NCI-H1417 treated with DMSO at 0.1 percent for 48 hours (cell line): ENCODE measurements at regions not wholly inside any gene's neighbourhood (a gene's known extent, or its start where the extent isn't known, plus 50 kb on each side); places are given as distances from the start of the nearest gene placed in this dataset.

ENCODE experiments used
- DNase-seq: peaks from one replicate; lab custom pipeline; 2025; lab: John Stamatoyannopoulos, UW

- DNase-seq = peak; percentile 82
These were observed 56.4 kb downstream of the NEUROD6 start for GRCh38 chr7:31284106-31284505.

GRCh38 chr7:31271641-31272405 is 68.7 kb downstream of the NEUROD6 start:
- DNase-seq = no peak

DNA sequence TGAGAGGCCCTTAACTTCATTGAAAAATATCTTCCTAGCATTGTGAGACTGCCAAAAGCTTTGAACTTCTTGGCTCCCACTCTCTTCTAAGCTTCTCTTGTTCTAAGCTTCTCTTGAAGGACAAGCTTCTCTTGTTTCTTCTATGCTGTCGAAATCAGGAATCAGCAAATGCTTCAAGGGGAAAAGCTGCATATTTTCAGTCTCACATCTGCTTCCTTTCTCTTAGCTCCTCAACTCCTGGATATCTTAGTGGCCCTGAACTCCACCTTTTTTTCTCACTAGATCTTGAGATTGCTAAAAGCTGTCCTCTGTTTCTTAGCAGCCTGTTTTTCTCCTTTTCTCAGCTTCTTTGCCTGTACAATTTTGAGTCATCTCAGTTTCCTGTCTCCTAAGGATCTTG is 73.0 kb downstream of the NEUROD6 start:
- no peak for DNase-seq

DNA sequence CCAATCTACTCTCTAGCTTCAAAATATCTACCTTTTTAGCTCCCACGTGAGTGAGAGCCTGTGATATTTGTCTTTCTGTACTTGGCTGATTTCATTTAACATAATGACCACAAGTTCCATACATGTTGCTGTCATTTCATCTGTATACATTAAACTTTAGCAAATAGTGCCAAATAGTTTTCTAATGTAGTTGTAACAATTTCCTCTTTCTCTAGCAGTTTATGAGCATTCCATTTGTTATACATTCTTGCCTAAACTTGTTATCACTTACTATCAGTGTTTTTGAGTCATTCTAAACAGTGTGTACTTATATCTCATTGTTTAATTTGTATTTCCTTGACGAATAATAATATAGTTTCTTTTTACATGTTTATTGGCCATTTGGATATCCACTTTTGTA is 77.2 kb downstream of the NEUROD6 start:
- DNase-seq = no peak

GRCh38 chr7:31261341-31261740 is 79.2 kb downstream of the NEUROD6 start:
- no peak for DNase-seq

- DNase-seq = no peak
These were observed 79.7 kb downstream of the NEUROD6 start for GRCh38 chr7:31260851-31261250.

GRCh38 chr7:31258391-31258790 is 82.1 kb downstream of the NEUROD6 start:
- no peak for DNase-seq

- DNase-seq = no peak
These were observed 84.0 kb downstream of the NEUROD6 start for GRCh38 chr7:31256506-31256905.

GRCh38 chr7:31254926-31255325 is 85.6 kb downstream of the NEUROD6 start:
- no peak for DNase-seq

DNA sequence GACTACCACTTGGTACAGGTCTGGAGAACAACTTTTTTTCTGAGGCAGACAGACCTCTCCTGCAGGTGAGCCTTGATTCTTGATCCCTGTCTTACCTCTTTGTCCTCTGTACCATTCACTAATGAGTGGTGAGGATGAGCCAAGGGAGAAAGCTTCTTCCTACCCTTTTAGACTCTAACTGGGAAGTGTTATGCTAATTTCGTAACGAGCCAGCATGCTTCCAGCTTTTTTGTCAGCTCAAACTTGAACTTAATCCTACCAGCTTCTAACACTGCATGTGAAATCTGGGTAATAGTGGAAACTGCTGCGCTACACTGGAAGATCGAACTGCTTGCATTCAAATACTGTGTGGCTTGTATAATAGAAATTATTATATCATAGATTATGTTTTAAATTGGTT is 87.0 kb downstream of the NEUROD6 start:
- no peak for DNase-seq

GRCh38 chr7:31251441-31251840 is 89.1 kb downstream of the NEUROD6 start:
- no peak for DNase-seq

DNA sequence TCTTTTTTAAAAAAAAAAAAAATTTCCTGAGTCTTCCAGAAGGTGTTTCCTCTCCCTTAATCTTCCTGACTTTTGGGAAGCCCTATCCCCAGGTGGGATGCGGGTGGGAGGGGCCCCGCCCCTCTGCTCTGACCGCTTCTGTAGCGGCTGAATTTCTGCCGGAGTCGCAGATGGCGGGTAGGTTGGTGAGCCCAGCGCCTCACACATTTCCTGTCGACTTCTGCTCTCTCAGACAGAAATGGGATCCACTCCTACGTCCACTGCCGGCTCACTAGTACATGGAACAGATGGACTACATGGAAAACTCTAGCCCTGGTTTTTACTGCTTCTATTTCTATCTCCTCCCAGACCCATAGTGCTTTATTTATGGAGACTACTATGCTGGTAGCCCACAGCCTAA is 90.9 kb downstream of the NEUROD6 start:
- no peak for DNase-seq

GRCh38 chr7:31236868-31237267 is 103.7 kb downstream of the NEUROD6 start:
- no peak for DNase-seq

DNA sequence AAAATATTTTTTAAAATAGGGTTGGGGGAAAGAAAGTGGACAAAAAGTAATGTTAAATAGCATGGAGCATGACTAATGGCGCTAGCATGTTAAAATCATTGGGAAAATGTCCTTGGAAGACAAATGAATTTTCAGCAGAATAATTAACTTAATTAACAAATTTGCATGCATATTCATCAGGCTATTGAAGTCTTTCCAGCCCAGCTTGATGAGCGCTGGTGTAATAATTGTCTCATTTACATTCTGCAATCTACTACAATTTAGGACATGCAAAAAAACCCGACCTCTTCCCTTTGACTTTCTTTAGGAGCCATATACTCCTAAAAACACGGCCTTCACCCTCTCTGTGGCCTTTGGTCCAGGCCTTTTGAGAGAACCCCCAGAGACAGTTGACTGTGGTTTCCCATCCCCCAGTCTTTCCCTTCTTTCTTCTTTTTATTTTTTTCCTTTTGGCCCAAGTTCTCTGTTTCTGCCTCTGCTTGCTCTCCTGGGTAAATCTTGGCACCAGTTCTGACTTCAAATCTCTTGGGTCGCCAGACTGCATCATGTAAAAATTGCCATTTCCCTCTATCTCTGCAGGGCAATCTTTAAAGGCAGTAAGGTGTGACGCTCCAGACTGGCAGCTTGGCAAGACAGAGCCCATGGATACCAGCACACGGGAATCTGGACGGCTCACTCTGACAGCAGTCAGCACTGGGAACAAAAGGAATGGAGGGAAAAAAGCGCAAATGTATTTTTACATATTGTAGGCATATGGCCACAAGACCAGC is 105.5 kb downstream of the NEUROD6 start:
- no peak for DNase-seq

- DNase-seq = no peak
These were observed 111.6 kb downstream of the NEUROD6 start for GRCh38 chr7:31228957-31229356.

DNA sequence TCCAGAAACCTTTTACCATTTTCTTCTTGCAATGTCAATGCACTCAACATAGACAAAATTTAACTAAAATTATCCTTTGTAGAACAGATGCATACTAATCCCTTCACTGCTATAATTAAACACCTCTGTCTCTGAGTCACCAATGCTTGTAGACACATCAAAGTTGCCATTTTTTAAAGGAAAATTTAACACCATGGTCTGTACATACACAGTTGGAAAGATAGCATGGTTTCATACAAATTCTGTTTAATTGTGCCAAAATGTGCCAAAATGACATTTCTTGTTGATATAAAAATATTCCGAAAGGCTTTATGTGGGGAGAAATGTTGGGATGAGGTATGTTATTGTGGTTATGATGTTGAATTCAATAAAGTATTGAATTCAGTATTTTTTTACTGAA is 125.8 kb downstream of the NEUROD6 start:
- no peak for DNase-seq

DNA sequence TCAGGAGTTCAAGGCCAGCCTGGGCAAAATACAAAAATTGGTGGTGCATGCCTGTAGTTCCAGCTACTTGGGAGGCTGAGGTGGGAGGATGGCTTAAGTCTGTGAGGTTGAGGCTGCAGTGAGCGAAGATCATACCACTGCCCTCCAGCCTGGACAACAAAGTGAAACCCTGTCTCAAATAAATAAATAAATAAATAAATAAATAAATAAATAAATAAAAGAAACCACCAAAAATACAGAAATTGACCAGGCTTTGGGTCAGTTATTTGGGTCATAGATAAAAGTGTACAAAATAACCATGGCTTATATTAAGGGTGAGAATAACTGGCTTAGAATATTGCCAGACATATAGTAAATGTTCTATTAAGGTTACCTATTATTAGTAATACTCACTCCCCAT is 129.2 kb downstream of the NEUROD6 start:
- DNase-seq = no peak

DNA sequence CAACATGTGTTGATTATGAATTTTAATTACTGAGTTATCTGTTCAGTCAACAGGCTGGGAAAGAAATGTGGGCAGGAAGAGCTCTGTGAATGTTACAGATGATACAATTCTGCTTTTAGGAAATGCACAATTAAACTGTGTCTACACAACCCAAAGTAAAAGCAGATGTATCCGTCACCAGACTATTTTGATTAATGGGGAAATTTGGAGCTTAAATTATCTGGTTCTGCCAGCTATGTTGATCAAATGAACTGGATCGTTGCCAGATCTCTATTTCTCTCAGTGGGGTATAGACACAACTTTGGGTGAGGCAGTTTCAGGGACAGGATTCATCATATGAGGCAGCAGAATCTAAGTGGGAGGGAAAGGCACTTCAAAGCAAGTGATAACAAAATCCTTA is 136.5 kb downstream of the NEUROD6 start:
- DNase-seq = no peak

DNA sequence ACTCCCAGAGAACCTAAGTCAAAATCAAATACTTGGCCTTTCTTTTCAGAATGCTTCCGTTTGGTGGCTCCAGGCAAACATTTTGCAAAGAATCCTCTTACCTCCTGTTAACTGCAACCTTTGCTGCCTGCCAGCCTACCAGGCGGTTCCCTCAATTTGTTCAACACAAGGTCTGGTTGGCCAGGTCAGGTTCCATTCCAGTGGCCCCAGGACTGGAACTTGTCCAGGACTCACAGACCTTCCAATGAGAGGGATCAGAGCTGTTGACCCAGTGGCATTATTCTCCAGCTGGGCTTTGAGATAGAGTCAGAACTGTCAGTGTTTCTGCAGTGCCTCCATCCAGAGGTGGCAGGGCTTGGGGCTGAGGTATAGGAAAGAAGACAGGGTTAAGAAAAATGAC is 137.0 kb downstream of the NEUROD6 start:
- no peak for DNase-seq

GRCh38 chr7:31202801-31203200 is 137.7 kb downstream of the NEUROD6 start:
- DNase-seq = no peak

- no peak for DNase-seq
These were observed 140.9 kb downstream of the ADCYAP1R1 start for GRCh38 chr7:31192986-31193385.

DNA sequence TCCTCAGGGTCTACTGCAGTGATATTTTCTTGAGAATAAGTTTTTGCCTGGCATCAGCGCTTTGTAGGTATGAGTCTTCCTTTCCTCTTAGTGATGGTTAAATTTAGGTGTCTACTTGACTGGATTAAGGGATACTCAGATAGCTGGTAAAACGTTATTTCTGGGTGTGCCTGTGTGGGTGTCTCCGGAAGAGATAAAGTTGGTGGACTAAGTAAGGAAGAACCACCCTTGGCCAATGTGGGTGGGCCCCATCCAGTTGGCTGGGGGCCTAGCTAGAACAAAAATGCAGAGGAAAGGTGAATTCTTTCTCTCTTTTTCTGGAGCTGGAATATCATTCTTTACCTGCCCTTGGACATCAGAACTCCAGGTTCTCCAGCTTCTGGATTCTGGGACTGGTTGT is 138.8 kb downstream of the ADCYAP1R1 start:
- DNase-seq = no peak

DNA sequence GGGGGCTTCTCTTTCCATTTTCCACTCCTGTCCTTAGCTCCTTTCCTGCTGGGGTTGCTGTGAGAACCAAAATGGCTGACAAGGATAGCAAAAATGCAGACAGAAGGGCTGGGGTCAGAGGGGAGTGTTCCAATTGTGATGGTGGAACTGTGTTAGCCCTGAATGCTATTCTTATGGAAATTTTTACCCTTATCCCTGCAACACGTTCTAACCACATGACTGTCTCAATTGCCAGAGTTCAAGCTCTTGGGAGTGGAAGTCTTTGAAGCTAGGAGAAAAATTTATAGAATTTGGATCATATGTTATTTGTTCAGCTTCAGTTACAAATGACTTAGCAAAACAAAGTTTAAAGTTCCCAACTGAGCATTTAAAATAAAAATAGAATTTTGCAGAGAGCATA is 134.1 kb downstream of the ADCYAP1R1 start:
- no peak for DNase-seq

GRCh38 chr7:31175672-31176071 is 123.6 kb downstream of the ADCYAP1R1 start:
- no peak for DNase-seq
